Ishikawa (cell line): ENCODE measurements at regions not wholly inside any gene's neighbourhood (a gene's known extent, or its start where the extent isn't known, plus 50 kb on each side); places are given as distances from the start of the nearest gene placed in this dataset.

Experiments used
- CEBPB ChIP-seq: IDR thresholded peaks from 2 replicates; pipeline ENCODE4 v1.6.1; 2012
- CREB1 ChIP-seq: IDR thresholded peaks from 2 replicates; pipeline ENCODE4 v1.6.1; 2012; ENCODE audit warnings: low read depth
- EGR1 ChIP-seq: IDR thresholded peaks from 2 replicates; pipeline ENCODE4 v1.6.1; 2012
- EP300 ChIP-seq: IDR thresholded peaks from 2 replicates; pipeline ENCODE4 v1.6.1; 2012; ENCODE audit warnings: borderline replicate concordance
- FOXM1 ChIP-seq: IDR thresholded peaks from 2 replicates; pipeline ENCODE4 v1.6.1; 2012; ENCODE audit warnings: low read depth, borderline replicate concordance
- MAX ChIP-seq: IDR thresholded peaks from 2 replicates; pipeline ENCODE4 v1.6.1; 2012
- NFIC ChIP-seq: IDR thresholded peaks from 2 replicates; pipeline ENCODE4 v1.6.1; 2012
- RAD21 ChIP-seq: IDR thresholded peaks from 2 replicates; pipeline ENCODE4 v1.6.1; 2012; ENCODE audit warnings: low read depth
- REST ChIP-seq: IDR thresholded peaks from 2 replicates; pipeline ENCODE4 v1.6.1; 2012; ENCODE audit warnings: low read depth, mild to moderate bottlenecking
- TAF1 ChIP-seq: IDR thresholded peaks from 2 replicates; pipeline ENCODE4 v1.6.1; 2012; ENCODE audit warnings: low read depth, mild to moderate bottlenecking
- TCF12 ChIP-seq: IDR thresholded peaks from 2 replicates; pipeline ENCODE4 v1.6.1; 2012; ENCODE audit warnings: low read depth
- TEAD4 ChIP-seq: IDR thresholded peaks from 2 replicates; pipeline ENCODE4 v1.6.1; 2012
- USF1 ChIP-seq: IDR thresholded peaks from 2 replicates; pipeline ENCODE4 v1.6.1; 2012
- YY1 ChIP-seq: IDR thresholded peaks from 2 replicates; pipeline ENCODE4 v1.6.1; 2012; ENCODE audit warnings: low read depth
- ZBTB7A ChIP-seq: IDR thresholded peaks from 2 replicates; pipeline ENCODE4 v1.6.1; 2012; ENCODE audit warnings: low read depth

GRCh38 chr9:107153336-107153735, 129.7 kb upstream of the RAD23B start:
- no peak for TF ChIP-seq CREB1
- no peak for TF ChIP-seq TAF1
- TF ChIP-seq TEAD4 = no peak
- no peak for TF ChIP-seq NFIC
- TF ChIP-seq CEBPB = no peak
- no peak for TF ChIP-seq TCF12
- no peak for TF ChIP-seq ZBTB7A
- TF ChIP-seq EGR1 = no peak
- TF ChIP-seq USF1 = no peak
- TF ChIP-seq RAD21 = no peak
- no peak for TF ChIP-seq EP300
- TF ChIP-seq FOXM1 = no peak
- no peak for TF ChIP-seq REST
- TF ChIP-seq MAX = no peak
- TF ChIP-seq YY1 = no peak

GRCh38 chr9:107154291-107154690, 128.8 kb upstream of the RAD23B start:
- TF ChIP-seq YY1 = no peak
- TF ChIP-seq CREB1 = no peak
- TF ChIP-seq TAF1 = no peak
- TF ChIP-seq RAD21 = no peak
- TF ChIP-seq ZBTB7A = no peak
- no peak for TF ChIP-seq FOXM1
- no peak for TF ChIP-seq USF1
- no peak for TF ChIP-seq EGR1
- TF ChIP-seq TCF12 = no peak
- no peak for TF ChIP-seq MAX
- no peak for TF ChIP-seq REST

GRCh38 chr9:107154766-107155165, 128.3 kb upstream of the RAD23B start:
- TF ChIP-seq FOXM1 (no peak), EP300 (no peak), TCF12 (no peak), YY1 (no peak), RAD21 (no peak), CREB1 (no peak), TEAD4 (no peak), EGR1 (no peak), NFIC (no peak), MAX (no peak), REST (no peak), TAF1 (no peak), CEBPB (no peak), ZBTB7A (no peak), USF1 (no peak)

- TF ChIP-seq REST = no peak
- no peak for TF ChIP-seq CREB1
- TF ChIP-seq RAD21 = no peak
- no peak for TF ChIP-seq TEAD4
- no peak for TF ChIP-seq EGR1
- TF ChIP-seq FOXM1 = no peak
- no peak for TF ChIP-seq EP300
- no peak for TF ChIP-seq TAF1
- TF ChIP-seq USF1 = no peak
- no peak for TF ChIP-seq NFIC
- no peak for TF ChIP-seq CEBPB
- TF ChIP-seq ZBTB7A = no peak
- no peak for TF ChIP-seq YY1
- TF ChIP-seq MAX = no peak
- no peak for TF ChIP-seq TCF12
These were observed 127.7 kb upstream of the RAD23B start for GRCh38 chr9:107155244-107155817.
